Loucy (cell line): ENCODE measurements at regions not wholly inside any gene's neighbourhood (a gene's known extent, or its start where the extent isn't known, plus 50 kb on each side); places are given as distances from the start of the nearest gene placed in this dataset.

Experiments
- EZH2phosphoT487 ChIP-seq: fragments of 200-600 bp; IDR thresholded peaks from 2 replicates; pipeline ENCODE4 v1.6.1; 2018; ENCODE audit warnings: antibody characterized with exemption, mild to moderate bottlenecking, moderate library complexity, borderline replicate concordance
- TF ChIP-seq, protein P1 (sequence below): fragments of 200-600 bp; sonication (generic); conservative IDR thresholded peaks from 2 replicates; pipeline ENCODE4 v1.5.1; 2014; ENCODE audit warnings: mild to moderate bottlenecking, antibody characterized with exemption, low read length

DNA sequence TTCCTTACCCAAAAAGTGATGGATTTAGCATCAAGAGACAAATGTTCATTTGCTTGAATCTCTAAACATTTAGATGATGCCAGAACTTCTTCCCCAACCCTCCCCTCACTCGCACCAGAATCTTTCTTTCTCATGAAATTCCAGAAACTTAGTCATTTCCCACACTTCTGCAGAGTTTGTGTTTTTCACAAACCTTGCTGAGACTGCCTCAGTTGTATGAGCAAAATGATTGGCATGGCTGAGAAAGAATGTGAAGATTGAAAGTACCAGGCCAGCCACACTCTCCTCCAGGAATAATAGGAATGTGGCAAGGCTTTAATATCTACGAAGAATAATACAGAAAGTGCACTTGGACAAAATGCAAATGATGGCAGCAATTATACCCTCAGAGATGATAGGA, 428.3 kb upstream of the CDH6 start:
- TF ChIP-seq, protein P1, sequence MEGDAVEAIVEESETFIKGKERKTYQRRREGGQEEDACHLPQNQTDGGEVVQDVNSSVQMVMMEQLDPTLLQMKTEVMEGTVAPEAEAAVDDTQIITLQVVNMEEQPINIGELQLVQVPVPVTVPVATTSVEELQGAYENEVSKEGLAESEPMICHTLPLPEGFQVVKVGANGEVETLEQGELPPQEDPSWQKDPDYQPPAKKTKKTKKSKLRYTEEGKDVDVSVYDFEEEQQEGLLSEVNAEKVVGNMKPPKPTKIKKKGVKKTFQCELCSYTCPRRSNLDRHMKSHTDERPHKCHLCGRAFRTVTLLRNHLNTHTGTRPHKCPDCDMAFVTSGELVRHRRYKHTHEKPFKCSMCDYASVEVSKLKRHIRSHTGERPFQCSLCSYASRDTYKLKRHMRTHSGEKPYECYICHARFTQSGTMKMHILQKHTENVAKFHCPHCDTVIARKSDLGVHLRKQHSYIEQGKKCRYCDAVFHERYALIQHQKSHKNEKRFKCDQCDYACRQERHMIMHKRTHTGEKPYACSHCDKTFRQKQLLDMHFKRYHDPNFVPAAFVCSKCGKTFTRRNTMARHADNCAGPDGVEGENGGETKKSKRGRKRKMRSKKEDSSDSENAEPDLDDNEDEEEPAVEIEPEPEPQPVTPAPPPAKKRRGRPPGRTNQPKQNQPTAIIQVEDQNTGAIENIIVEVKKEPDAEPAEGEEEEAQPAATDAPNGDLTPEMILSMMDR: no peak
- TF ChIP-seq EZH2phosphoT487: no peak
